AG04450 (cell line): ENCODE measurements at regions not wholly inside any gene's neighbourhood (a gene's known extent, or its start where the extent isn't known, plus 50 kb on each side); places are given as distances from the start of the nearest gene placed in this dataset.

Experiments
- CTCF ChIA-PET: fragments of 300-600, 350-600 bp; formaldehyde crosslinking; extraction: SDS; loops from one replicate; lab custom pipeline; 2022; ENCODE audit warnings: antibody characterized with exemption, inconsistent platforms; lab: Charles Lee
- POLR2A ChIA-PET: fragments of 350-600 bp; formaldehyde crosslinking; extraction: SDS; loops from one replicate; lab custom pipeline; 2021; ENCODE audit warnings: antibody characterized with exemption, inconsistent platforms; lab: Yijun Ruan, JAX
- DNase-seq: peaks from one replicate; pipeline ENCODE4 v3.0.0-alpha.2; 2011; ENCODE audit warnings: low read depth, low spot score
- H3K27ac ChIP-seq: one replicate; pipeline ENCODE4 v1.5.1; 2012; ENCODE audit warnings: low read depth, low read length, control low read depth
- H3K27me3 ChIP-seq: one replicate; pipeline ENCODE4 v1.6.0; 2012; ENCODE audit warnings: low read length; ENCODE audit not compliant: control insufficient read depth, insufficient read depth
- H3K4me3 ChIP-seq: 2 replicates; pipeline ENCODE4 v1.5.1; 2011; ENCODE audit warnings: mild to moderate bottlenecking, low read depth, low read length, control low read depth
- H3K9me3 ChIP-seq: 2 replicates; pipeline ENCODE4 v1.5.1; 2012; ENCODE audit warnings: low read length; ENCODE audit not compliant: control insufficient read depth, insufficient read depth
- TF ChIP-seq, protein P1 (sequence below): IDR thresholded peaks from 2 replicates; pipeline ENCODE4 v1.5.1; 2011; ENCODE audit warnings: low read depth, low read length, control low read depth, inconsistent platforms

DNA sequence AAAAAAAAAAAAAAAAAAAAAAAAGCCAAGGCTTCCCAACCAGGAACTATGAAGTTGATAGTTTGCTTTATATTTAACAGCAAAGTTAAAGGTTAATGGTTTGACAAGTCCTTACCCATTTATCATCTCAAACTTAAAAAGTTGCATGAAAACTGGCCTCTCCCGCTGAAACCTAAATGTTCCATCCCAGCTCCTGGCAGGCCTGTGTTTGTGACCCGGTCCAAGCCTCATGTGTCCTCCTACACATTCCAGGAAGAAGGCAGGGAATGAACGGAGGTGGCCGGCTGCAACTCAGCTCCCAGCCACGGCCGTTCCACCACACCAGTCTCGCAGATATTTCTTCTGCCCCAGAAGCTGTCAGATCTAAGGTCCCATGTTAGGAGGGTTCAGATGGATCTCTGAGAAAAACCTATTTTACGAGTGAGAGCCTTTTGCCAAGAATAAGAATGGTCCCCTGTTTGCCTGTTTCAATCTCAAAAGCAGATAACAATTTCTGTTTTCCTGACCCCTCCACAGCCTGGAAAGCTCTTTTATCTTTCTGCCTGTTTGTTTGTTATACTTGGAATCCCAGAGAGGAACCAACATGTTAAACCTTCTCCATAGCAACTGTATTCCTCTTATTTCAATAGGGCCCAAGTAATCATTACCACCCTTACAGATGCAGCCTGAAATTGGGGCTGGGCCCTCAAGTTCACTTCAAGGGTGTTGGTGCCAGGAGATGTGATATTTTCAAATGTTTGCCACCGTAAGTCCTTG, 56.5 kb downstream of the KCTD12 start:
- POLR2A ChIA-PET = no interaction called here
- Histone ChIP-seq H3K27me3 (peaks cover 8% of the 10 kb centered on the region), H3K9me3 (no peaks in the 10 kb centered on the region), H3K4me3 (no peak overlapping the region), H3K27ac (no peak overlapping the region)
- DNase-seq = no peak
- CTCF ChIA-PET = interaction anchor here (0.7 kb wide), 1 partner anchor 960 kb away, joined by 3 read pairs; no protein-coding TSS in a partner anchor
- TF ChIP-seq, protein P1, sequence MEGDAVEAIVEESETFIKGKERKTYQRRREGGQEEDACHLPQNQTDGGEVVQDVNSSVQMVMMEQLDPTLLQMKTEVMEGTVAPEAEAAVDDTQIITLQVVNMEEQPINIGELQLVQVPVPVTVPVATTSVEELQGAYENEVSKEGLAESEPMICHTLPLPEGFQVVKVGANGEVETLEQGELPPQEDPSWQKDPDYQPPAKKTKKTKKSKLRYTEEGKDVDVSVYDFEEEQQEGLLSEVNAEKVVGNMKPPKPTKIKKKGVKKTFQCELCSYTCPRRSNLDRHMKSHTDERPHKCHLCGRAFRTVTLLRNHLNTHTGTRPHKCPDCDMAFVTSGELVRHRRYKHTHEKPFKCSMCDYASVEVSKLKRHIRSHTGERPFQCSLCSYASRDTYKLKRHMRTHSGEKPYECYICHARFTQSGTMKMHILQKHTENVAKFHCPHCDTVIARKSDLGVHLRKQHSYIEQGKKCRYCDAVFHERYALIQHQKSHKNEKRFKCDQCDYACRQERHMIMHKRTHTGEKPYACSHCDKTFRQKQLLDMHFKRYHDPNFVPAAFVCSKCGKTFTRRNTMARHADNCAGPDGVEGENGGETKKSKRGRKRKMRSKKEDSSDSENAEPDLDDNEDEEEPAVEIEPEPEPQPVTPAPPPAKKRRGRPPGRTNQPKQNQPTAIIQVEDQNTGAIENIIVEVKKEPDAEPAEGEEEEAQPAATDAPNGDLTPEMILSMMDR = no peak

DNA sequence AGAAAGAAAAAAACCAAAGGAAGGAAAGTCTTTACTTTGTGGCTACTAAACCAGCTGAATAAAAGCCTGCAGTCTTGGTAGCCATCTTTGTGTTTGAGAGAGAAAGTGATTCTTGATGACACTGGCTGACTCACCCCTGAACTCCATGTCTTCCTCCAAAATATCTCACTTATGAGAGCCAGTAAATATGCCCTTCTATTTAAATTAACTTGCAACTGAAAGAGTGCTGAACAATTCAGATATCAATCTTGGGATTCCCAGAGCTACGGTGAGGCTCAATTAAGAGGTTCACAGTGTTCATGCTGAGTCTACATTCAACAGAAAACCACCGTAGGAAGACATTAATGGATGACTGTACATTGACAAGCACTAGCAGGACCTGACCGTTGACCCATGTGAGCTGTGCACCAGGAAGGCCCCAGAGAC, 57.9 kb downstream of the KCTD12 start:
- H3K9me3 ChIP-seq = no peaks in the 10 kb centered on the region
- DNase-seq = no peak
- POLR2A ChIA-PET = no interaction called here
- CTCF ChIA-PET = interaction anchor here (0.7 kb wide), 1 partner anchor 56 kb away, joined by 3 read pairs; no protein-coding TSS in a partner anchor
- TF ChIP-seq, protein P1 = no peak
- H3K4me3 ChIP-seq = no peak overlapping the region
- no peak overlapping the region for H3K27ac ChIP-seq
- peaks cover 8% of the 10 kb centered on the region for H3K27me3 ChIP-seq

DNA sequence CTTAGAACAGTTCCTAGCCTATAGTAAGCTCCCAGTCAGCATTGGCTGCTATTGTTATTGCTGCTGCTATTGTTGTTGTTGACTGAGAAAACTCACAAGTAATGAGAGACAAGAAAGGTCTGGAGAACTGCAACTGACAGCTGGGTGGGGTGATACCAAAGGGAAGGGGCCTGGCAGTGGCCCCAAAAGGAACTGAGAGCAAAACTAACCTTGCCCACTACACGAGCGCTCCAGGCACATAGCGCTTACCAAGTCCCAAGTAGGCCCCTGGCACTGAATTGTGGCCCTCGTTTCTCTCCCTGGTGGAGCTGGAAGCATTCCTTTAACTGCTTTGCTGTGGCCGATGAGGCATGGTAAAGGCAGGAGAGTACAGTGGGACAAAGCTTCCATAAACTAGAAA, 59.7 kb downstream of the KCTD12 start:
- Histone ChIP-seq H3K4me3 (no peak overlapping the region), H3K9me3 (no peaks in the 10 kb centered on the region), H3K27ac (peak overlapping the region; percentile 21), H3K27me3 (peaks cover 8% of the 10 kb centered on the region)
- ChIA-PET CTCF (no interaction called here), POLR2A (no interaction called here)
- no peak for DNase-seq
- TF ChIP-seq, protein P1 = no peak

DNA sequence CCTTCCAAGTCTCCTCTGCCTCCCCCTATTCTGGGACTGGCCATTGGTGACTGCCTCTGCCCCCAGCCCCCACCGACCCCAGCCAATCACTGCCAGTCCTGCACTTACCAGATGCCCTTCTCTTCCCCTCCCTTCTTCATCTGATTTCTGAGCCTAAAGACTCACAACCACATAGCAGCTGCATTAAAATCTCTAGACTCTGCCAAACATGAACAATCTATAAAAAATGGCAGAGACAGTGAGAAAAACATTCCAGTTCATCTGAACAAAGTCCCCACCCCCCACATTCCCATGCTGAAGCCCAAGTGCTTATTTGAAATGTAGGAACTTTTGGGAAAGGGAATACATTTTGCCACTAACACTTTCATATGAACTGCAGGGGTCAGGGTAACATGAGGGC, 60.8 kb downstream of the KCTD12 start:
- H3K27ac ChIP-seq = no peak overlapping the region
- CTCF ChIA-PET = no interaction called here
- POLR2A ChIA-PET = no interaction called here
- H3K4me3 ChIP-seq = no peak overlapping the region
- no peaks in the 10 kb centered on the region for H3K9me3 ChIP-seq
- no peak for DNase-seq
- TF ChIP-seq, protein P1 = no peak
- H3K27me3 ChIP-seq = peaks cover 4% of the 10 kb centered on the region

DNA sequence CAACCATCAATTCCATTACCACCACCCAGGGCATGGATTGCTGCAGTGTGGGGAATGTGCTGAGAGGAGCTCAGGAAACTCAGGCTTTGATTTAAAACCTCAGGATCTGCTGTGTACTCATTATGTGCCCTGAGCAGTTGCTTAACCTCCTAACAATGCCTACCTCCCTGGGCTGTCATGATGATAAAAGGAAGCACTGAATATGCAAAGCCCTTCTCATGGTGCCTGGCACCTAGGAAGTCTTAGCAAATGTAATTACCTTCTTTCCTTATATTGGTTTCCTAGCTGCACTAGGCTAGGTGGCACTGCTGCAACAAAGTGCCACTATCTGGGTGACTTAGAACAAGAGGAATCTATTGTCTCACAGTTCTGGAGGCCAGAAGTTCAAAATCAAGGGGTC, 62.2 kb downstream of the KCTD12 start:
- Histone ChIP-seq H3K27me3 (peaks cover 3% of the 10 kb centered on the region), H3K9me3 (no peaks in the 10 kb centered on the region), H3K4me3 (no peak overlapping the region), H3K27ac (no peak overlapping the region)
- POLR2A ChIA-PET = no interaction called here
- TF ChIP-seq, protein P1 = no peak
- DNase-seq = no peak
- CTCF ChIA-PET = no interaction called here
